ENCODE measurements at regions not wholly inside any gene's neighbourhood (a gene's known extent, or its start where the extent isn't known, plus 50 kb on each side); places are given as distances from the start of the nearest gene placed in this dataset.

GRCh38 chr1:104746994-104747393, 997.3 kb downstream of the AMY1C start:
- TF ChIP-seq CTCF (IDR thresholded peaks at IDR 0.05) = no peak
- no peak for TF ChIP-seq EZH2 (IDR thresholded peaks at IDR 0.05; ENCODE audit: borderline replicate concordance, insufficient read depth, low read depth, low read length, poor library complexity, severe bottlenecking)
